ENCODE measurements at regions not wholly inside any gene's neighbourhood (a gene's known extent, or its start where the extent isn't known, plus 50 kb on each side); places are given as distances from the start of the nearest gene placed in this dataset.
"Not testable (repeated sequence)": the region's sequence is repeated elsewhere in the genome, so short reads cannot be mapped to it uniquely, and the experiment has no call there.

GRCh38 chr4:23981328-23981727 is 91.5 kb upstream of the PPARGC1A start:
- no peak overlapping the region for H3K4me3 ChIP-seq
- peaks cover 4 to 24% of the 10 kb centered on the region in 2 donors for H3K4me1 ChIP-seq (replicated peaks in 1 of 2)
- in situ Hi-C loops (cut with MboI; ENCODE audit: low pct_unique_long_range_greater_than_20kb in 2 of 9, low sequenced_read_pairs in 9 of 9, unreplicated experiment in 9 of 9): no loop called here
- WGBS, 10 experiments: 43 to 100% (median 86%) methylated on average over 1 of the region's 1 CpG; no CpG with 5 or more reads in 3 of the 10 experiments
- no peak overlapping the region for H3K27ac ChIP-seq
- peak in 2 of 8 experiments; percentile 71 to 72 for ATAC-seq (replicated peaks in 6 of 8)

- Histone ChIP-seq H3K27ac (no peak overlapping the region), H3K4me3 (no peak overlapping the region), H3K4me1 (replicated peaks in 1 of 2) (peaks cover 4 to 24% of the 10 kb centered on the region in 2 donors)
- in situ Hi-C loops (cut with MboI; ENCODE audit: low pct_unique_long_range_greater_than_20kb in 2 of 9, low sequenced_read_pairs in 9 of 9, unreplicated experiment in 9 of 9): no loop called here
- no peak for ATAC-seq (replicated peaks in 6 of 8)
- 30 to 100% (median 69%) methylated on average over 1 to 4 of the region's 5 CpGs; no CpG with 5 or more reads in 3 of the 10 experiments for WGBS, 10 experiments
These were observed 89.7 kb upstream of the PPARGC1A start for GRCh38 chr4:23979534-23979933.

GRCh38 chr4:23978002-23978401 is 88.2 kb upstream of the PPARGC1A start:
- in situ Hi-C loops (cut with MboI; ENCODE audit: low pct_unique_long_range_greater_than_20kb in 2 of 9, low sequenced_read_pairs in 9 of 9, unreplicated experiment in 9 of 9): no loop called here
- 27 to 100% (median 59%) methylated on average over 1 to 3 of the region's 3 CpGs; no CpG with 5 or more reads in 2 of the 10 experiments for WGBS, 10 experiments
- no peak overlapping the region for H3K4me3 ChIP-seq
- H3K4me1 ChIP-seq (replicated peaks in 1 of 2): peaks cover 4 to 29% of the 10 kb centered on the region in 2 donors
- ATAC-seq (replicated peaks in 6 of 8): peak in 5 of 8 experiments; percentile 53 to 77 (median 64)
- H3K27ac ChIP-seq: no peak overlapping the region

GRCh38 chr4:23976423-23976822 is 86.6 kb upstream of the PPARGC1A start:
- no peak for ATAC-seq (replicated peaks in 6 of 8)
- Histone ChIP-seq H3K4me1 (replicated peaks in 1 of 2) (peaks cover 4 to 29% of the 10 kb centered on the region in 2 donors), H3K4me3 (no peak overlapping the region), H3K27ac (no peak overlapping the region)
- in situ Hi-C loops (cut with MboI; ENCODE audit: low pct_unique_long_range_greater_than_20kb in 2 of 9, low sequenced_read_pairs in 9 of 9, unreplicated experiment in 9 of 9): no loop called here
- WGBS, 10 experiments: 47 to 100% (median 88%) methylated on average over 1 to 2 of the region's 2 CpGs; no CpG with 5 or more reads in 3 of the 10 experiments

GRCh38 chr4:23973308-23973855 is 83.5 kb upstream of the PPARGC1A start:
- in situ Hi-C loops (cut with MboI; ENCODE audit: low pct_unique_long_range_greater_than_20kb in 2 of 9, low sequenced_read_pairs in 9 of 9, unreplicated experiment in 9 of 9): no loop called here
- WGBS, 10 experiments: 0 to 89% (median 40%) methylated on average over 1 of the region's 1 CpG; no CpG with 5 or more reads in 1 of the 10 experiments
- peak in 3 of 8 experiments; percentile 52 to 79 (median 52) for ATAC-seq (replicated peaks in 6 of 8)
- Histone ChIP-seq H3K27ac (no peak overlapping the region), H3K4me1 (replicated peaks in 1 of 2) (peaks cover 12 to 28% of the 10 kb centered on the region in 2 donors), H3K4me3 (no peak overlapping the region)

GRCh38 chr4:23972805-23973204 is 83.0 kb upstream of the PPARGC1A start:
- Histone ChIP-seq H3K4me3 (no peak overlapping the region), H3K4me1 (replicated peaks in 1 of 2) (peaks cover 11 to 23% of the 10 kb centered on the region in 2 donors), H3K27ac (no peak overlapping the region)
- WGBS, 10 experiments: 15 to 78% (median 40%) methylated on average over 1 to 3 of the region's 3 CpGs; no CpG with 5 or more reads in 3 of the 10 experiments
- in situ Hi-C loops (cut with MboI; ENCODE audit: low pct_unique_long_range_greater_than_20kb in 2 of 9, low sequenced_read_pairs in 9 of 9, unreplicated experiment in 9 of 9): no loop called here
- peak in 1 of 8 experiments; percentile 38 for ATAC-seq (replicated peaks in 6 of 8)

- 19 to 100% (median 72%) methylated on average over 1 to 2 of the region's 2 CpGs; no CpG with 5 or more reads in 2 of the 10 experiments for WGBS, 10 experiments
These were observed 82.3 kb upstream of the PPARGC1A start for GRCh38 chr4:23972187-23972586.

GRCh38 chr4:23970201-23970850 is 80.5 kb upstream of the PPARGC1A start:
- ATAC-seq (replicated peaks in 6 of 8): peak; percentile 41 to 97 (median 81)
- peaks cover 11 to 18% of the 10 kb centered on the region in 2 donors for H3K4me1 ChIP-seq (replicated peaks in 1 of 2)
- 11 to 80% (median 37%) methylated on average over 1 to 6 of the region's 6 CpGs for WGBS, 10 experiments
- in situ Hi-C loops (cut with MboI; ENCODE audit: low pct_unique_long_range_greater_than_20kb in 2 of 9, low sequenced_read_pairs in 9 of 9, unreplicated experiment in 9 of 9): no loop called here
- H3K4me3 ChIP-seq: no peak overlapping the region
- no peak overlapping the region for H3K27ac ChIP-seq

More at GRCh38 chr4:23972187-23972586, 82.3 kb upstream of the PPARGC1A start:
- in situ Hi-C loops (cut with MboI; ENCODE audit: low pct_unique_long_range_greater_than_20kb in 2 of 9, low sequenced_read_pairs in 9 of 9, unreplicated experiment in 9 of 9): no loop called here
- Histone ChIP-seq H3K4me3 (no peak overlapping the region), H3K27ac (no peak overlapping the region), H3K4me1 (replicated peaks in 1 of 2) (peaks cover 11 to 18% of the 10 kb centered on the region in 2 donors)
- ATAC-seq (replicated peaks in 6 of 8): no peak

GRCh38 chr4:23969635-23970145 is 79.8 kb upstream of the PPARGC1A start:
- no peak for ATAC-seq (replicated peaks in 6 of 8)
- Histone ChIP-seq H3K4me1 (replicated peaks in 1 of 2) (peaks cover 11 to 18% of the 10 kb centered on the region in 2 donors), H3K4me3 (no peak overlapping the region), H3K27ac (no peak overlapping the region)
- in situ Hi-C loops (cut with MboI; ENCODE audit: low pct_unique_long_range_greater_than_20kb in 2 of 9, low sequenced_read_pairs in 9 of 9, unreplicated experiment in 9 of 9): no loop called here
- WGBS, 10 experiments: 0 to 100% (median 79%) methylated on average over 1 to 4 of the region's 4 CpGs; no CpG with 5 or more reads in 1 of the 10 experiments

- WGBS, 10 experiments: 68 to 96% (median 92%) methylated on average over 2 to 10 of the region's 10 CpGs; no CpG with 5 or more reads in 2 of the 10 experiments
- no peak overlapping the region for H3K4me3 ChIP-seq
- H3K4me1 ChIP-seq (replicated peaks in 1 of 2): peaks cover 11 to 14% of the 10 kb centered on the region in 2 donors
- in situ Hi-C loops (cut with MboI; ENCODE audit: low pct_unique_long_range_greater_than_20kb in 2 of 9, low sequenced_read_pairs in 9 of 9, unreplicated experiment in 9 of 9): no loop called here
- H3K27ac ChIP-seq: no peak overlapping the region
- no peak for ATAC-seq (replicated peaks in 6 of 8)
These were observed 77.4 kb upstream of the PPARGC1A start for GRCh38 chr4:23967281-23967680.

GRCh38 chr4:23966725-23967124 is 76.9 kb upstream of the PPARGC1A start:
- in situ Hi-C loops (cut with MboI; ENCODE audit: low pct_unique_long_range_greater_than_20kb in 2 of 9, low sequenced_read_pairs in 9 of 9, unreplicated experiment in 9 of 9): no loop called here
- H3K4me1 ChIP-seq (replicated peaks in 1 of 2): peaks cover 11 to 14% of the 10 kb centered on the region in 2 donors
- H3K4me3 ChIP-seq: no peak overlapping the region
- no peak overlapping the region for H3K27ac ChIP-seq
- 0 to 100% (median 89%) methylated on average over 1 of the region's 1 CpG; no CpG with 5 or more reads in 6 of the 10 experiments for WGBS, 10 experiments
- no peak for ATAC-seq (replicated peaks in 6 of 8)

GRCh38 chr4:23962462-23962861 is 72.6 kb upstream of the PPARGC1A start:
- 42 to 83% (median 73%) methylated on average over 1 to 2 of the region's 2 CpGs; no CpG with 5 or more reads in 5 of the 10 experiments for WGBS, 10 experiments
- no peak overlapping the region for H3K27ac ChIP-seq
- H3K4me3 ChIP-seq: no peak overlapping the region
- no peak for ATAC-seq (replicated peaks in 6 of 8)
- in situ Hi-C loops (cut with MboI; ENCODE audit: low pct_unique_long_range_greater_than_20kb in 2 of 9, low sequenced_read_pairs in 9 of 9, unreplicated experiment in 9 of 9): no loop called here
- peaks cover 0 to 3% of the 10 kb centered on the region in 2 donors for H3K4me1 ChIP-seq (replicated peaks in 1 of 2)

GRCh38 chr4:23961395-23961794 is 71.5 kb upstream of the PPARGC1A start:
- WGBS, 10 experiments: 37 to 100% (median 85%) methylated on average over 1 to 3 of the region's 4 CpGs; no CpG with 5 or more reads in 2 of the 10 experiments
- in situ Hi-C loops (cut with MboI; ENCODE audit: low pct_unique_long_range_greater_than_20kb in 2 of 9, low sequenced_read_pairs in 9 of 9, unreplicated experiment in 9 of 9); ATAC-seq (replicated peaks in 6 of 8): not testable (repeated sequence)

More at GRCh38 chr4:23961395-23961794, 71.5 kb upstream of the PPARGC1A start:
- not testable (repeated sequence) for H3K4me1 ChIP-seq (replicated peaks in 1 of 2); H3K27ac ChIP-seq; H3K4me3 ChIP-seq

All from motor neuron (in vitro differentiated cells).